GM18498 (cell line): ENCODE measurements at regions not wholly inside any gene's neighbourhood (a gene's known extent, or its start where the extent isn't known, plus 50 kb on each side); places are given as distances from the start of the nearest gene placed in this dataset.

Source experiments
- ATAC-seq: cut with Tn5 transposase; IDR thresholded peaks from one replicate; pipeline ENCODE4 v1.9.1; 2021; ENCODE audit warnings: mild to moderate bottlenecking, moderate library complexity; ENCODE audit not compliant: unreplicated experiment

- ATAC-seq: no peak
These were observed 85.9 kb upstream of the NPVF start for GRCh38 chr7:25314094-25314730.

GRCh38 chr7:25314731-25315267 is 86.5 kb upstream of the NPVF start:
- no peak for ATAC-seq

- ATAC-seq: no peak
These were observed 88.1 kb upstream of the NPVF start for GRCh38 chr7:25316366-25316765.

- ATAC-seq: no peak
These were observed 89.8 kb upstream of the NPVF start for GRCh38 chr7:25318047-25318446.

GRCh38 chr7:25319707-25320106 is 91.4 kb upstream of the NPVF start:
- peak; percentile 69 for ATAC-seq

- no peak for ATAC-seq
These were observed 92.5 kb upstream of the NPVF start for GRCh38 chr7:25320791-25321190.

- ATAC-seq: no peak
These were observed 93.1 kb upstream of the NPVF start for GRCh38 chr7:25321424-25321823.

GRCh38 chr7:25322473-25322872 is 94.2 kb upstream of the NPVF start:
- ATAC-seq: no peak

- no peak for ATAC-seq
These were observed 97.0 kb upstream of the NPVF start for GRCh38 chr7:25325186-25325757.

- no peak for ATAC-seq
These were observed 98.3 kb upstream of the NPVF start for GRCh38 chr7:25326501-25327156.

- ATAC-seq: no peak
These were observed 101.5 kb upstream of the NPVF start for GRCh38 chr7:25329815-25330214.

- no peak for ATAC-seq
These were observed 105.1 kb upstream of the NPVF start for GRCh38 chr7:25333296-25333928.

GRCh38 chr7:25347360-25348066 is 119.2 kb upstream of the NPVF start:
- ATAC-seq: no peak

- no peak for ATAC-seq
These were observed 119.8 kb upstream of the NPVF start for GRCh38 chr7:25348104-25348503.

GRCh38 chr7:25349283-25350017 is 121.2 kb upstream of the NPVF start:
- no peak for ATAC-seq

- no peak for ATAC-seq
These were observed 121.8 kb upstream of the NPVF start for GRCh38 chr7:25350041-25350440.

GRCh38 chr7:25351761-25352160 is 123.5 kb upstream of the NPVF start:
- ATAC-seq: no peak

- no peak for ATAC-seq
These were observed 124.9 kb upstream of the NPVF start for GRCh38 chr7:25353196-25353595.

- ATAC-seq: no peak
These were observed 125.4 kb upstream of the NPVF start for GRCh38 chr7:25353732-25354131.

- no peak for ATAC-seq
These were observed 128.4 kb upstream of the NPVF start for GRCh38 chr7:25356534-25357151.
